CD4-positive, alpha-beta T cell (primary cell): ENCODE measurements at regions not wholly inside any gene's neighbourhood (a gene's known extent, or its start where the extent isn't known, plus 50 kb on each side); places are given as distances from the start of the nearest gene placed in this dataset.

ENCODE experiments used
- ATAC-seq: fragments of 200-7000 bp; cut with Tn5 transposase; one replicate; pipeline ENCODE4 v1.10.0; 2022; ENCODE audit warnings: mild to moderate bottlenecking; ENCODE audit not compliant: poor library complexity
- CTCF ChIA-PET: fragments of 350-600 bp; sonication (Branson Sonifier 250); formaldehyde crosslinking; loops from one replicate; lab custom pipeline; 2021; ENCODE audit warnings: antibody characterized with exemption, inconsistent platforms; lab: Charles Lee
- POLR2A ChIA-PET: fragments of 350-600 bp; sonication (Branson Sonifier 250); formaldehyde crosslinking; loops from one replicate; lab custom pipeline; 2021; ENCODE audit warnings: antibody characterized with exemption, inconsistent platforms; lab: Charles Lee
- DNase-seq, 14 experiments: peaks; one replicate each; pipeline ENCODE4 v3.0.0-alpha.2; 2013 to 2020; ENCODE audit warnings: mixed read lengths in 2 of 14
- H3K27ac ChIP-seq, 2 donors: one replicate each; pipeline versions ENCODE4 v1.5.1 to v1.7.0; 2013; ENCODE audit warnings: low read length in 2 of 2, low read depth in 1 of 2, mild to moderate bottlenecking in 1 of 2
- H3K27me3 ChIP-seq, 2 experiments: 1 replicate in 1 of 2; 2 replicates in 1 of 2; pipeline versions ENCODE4 v1.6.1 to v1.7.0; 2013; ENCODE audit warnings: low read length in 2 of 2, control low read depth in 1 of 2, mild to moderate bottlenecking in 1 of 2, moderate library complexity in 1 of 2; ENCODE audit not compliant: insufficient read depth in 2 of 2, control insufficient read depth in 1 of 2
- H3K36me3 ChIP-seq: one replicate; pipeline ENCODE4 v1.6.1; 2013; ENCODE audit warnings: low read length, control low read depth; ENCODE audit not compliant: insufficient read depth
- H3K4me1 ChIP-seq: one replicate; pipeline ENCODE4 v1.6.1; 2013; ENCODE audit warnings: low read length, control low read depth; ENCODE audit not compliant: insufficient read depth
- H3K4me3 ChIP-seq: one replicate; pipeline ENCODE4 v1.5.1; 2013; ENCODE audit warnings: mild to moderate bottlenecking, low read length, moderate library complexity
- H3K9me3 ChIP-seq, 2 experiments: 1 replicate in 1 of 2; 2 replicates in 1 of 2; pipeline versions ENCODE4 v1.6.1 to v1.7.0; 2013; ENCODE audit warnings: low read length in 2 of 2, mild to moderate bottlenecking in 2 of 2, control low read depth in 1 of 2, moderate library complexity in 1 of 2; ENCODE audit not compliant: control insufficient read depth in 1 of 2, insufficient read depth in 1 of 2
- H3K27ac Mint-ChIP-seq: one replicate; pipeline ENCODE4 v1.8.0; 2020; ENCODE audit warnings: mixed read lengths
- H3K27me3 Mint-ChIP-seq: one replicate; pipeline ENCODE4 v1.8.0; 2021; ENCODE audit warnings: mixed read lengths
- H3K36me3 Mint-ChIP-seq: one replicate; pipeline ENCODE4 v1.8.0; 2021; ENCODE audit warnings: low read depth, mixed read lengths
- H3K4me1 Mint-ChIP-seq: one replicate; pipeline ENCODE4 v1.8.0; 2021; ENCODE audit warnings: low read depth, mixed read lengths
- H3K4me3 Mint-ChIP-seq: one replicate; pipeline ENCODE4 v1.8.0; 2020; ENCODE audit warnings: mild to moderate bottlenecking, mixed read lengths
- H3K9me3 Mint-ChIP-seq: one replicate; pipeline ENCODE4 v1.8.0; 2020; ENCODE audit warnings: mixed read lengths
- intact Hi-C, 2 experiments: fragments of 100-400 bp; cut with DNase I in 1 of 2; cut with micrococcal nuclease in 1 of 2; formaldehyde crosslinking; loops; one replicate each; pipeline versions ENCODE4 v1.15.1 to v1.9.0; 2023 to 2025; cut with DNase I, micrococcal nuclease
- TF ChIP-seq, protein P1 (sequence below): fragments of 200-600 bp; IDR thresholded peaks from one replicate; pipeline ENCODE4 v1.8.0; 2022; ENCODE audit warnings: antibody characterized with exemption, mild to moderate bottlenecking

DNA sequence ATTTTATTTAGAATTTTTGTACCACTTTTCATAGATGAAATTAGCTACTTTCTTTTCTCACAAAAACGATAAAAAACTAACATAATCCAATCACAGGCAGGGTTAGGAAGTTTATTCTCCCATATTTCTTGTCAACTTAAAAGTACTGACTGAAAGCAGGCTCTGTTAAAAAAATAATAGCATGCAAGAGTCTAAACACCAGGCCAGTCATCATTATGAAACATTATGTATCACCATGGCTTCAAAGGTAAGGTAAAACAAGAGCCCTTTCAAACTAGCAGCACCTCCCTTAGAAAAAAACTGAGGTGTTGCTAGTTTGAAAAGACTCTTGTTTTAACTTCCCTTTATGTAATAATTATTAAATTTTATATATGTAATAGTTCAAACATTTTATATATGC lies 848.0 kb downstream of the RNF144A start:
- ATAC-seq = no peak
- TF ChIP-seq, protein P1, sequence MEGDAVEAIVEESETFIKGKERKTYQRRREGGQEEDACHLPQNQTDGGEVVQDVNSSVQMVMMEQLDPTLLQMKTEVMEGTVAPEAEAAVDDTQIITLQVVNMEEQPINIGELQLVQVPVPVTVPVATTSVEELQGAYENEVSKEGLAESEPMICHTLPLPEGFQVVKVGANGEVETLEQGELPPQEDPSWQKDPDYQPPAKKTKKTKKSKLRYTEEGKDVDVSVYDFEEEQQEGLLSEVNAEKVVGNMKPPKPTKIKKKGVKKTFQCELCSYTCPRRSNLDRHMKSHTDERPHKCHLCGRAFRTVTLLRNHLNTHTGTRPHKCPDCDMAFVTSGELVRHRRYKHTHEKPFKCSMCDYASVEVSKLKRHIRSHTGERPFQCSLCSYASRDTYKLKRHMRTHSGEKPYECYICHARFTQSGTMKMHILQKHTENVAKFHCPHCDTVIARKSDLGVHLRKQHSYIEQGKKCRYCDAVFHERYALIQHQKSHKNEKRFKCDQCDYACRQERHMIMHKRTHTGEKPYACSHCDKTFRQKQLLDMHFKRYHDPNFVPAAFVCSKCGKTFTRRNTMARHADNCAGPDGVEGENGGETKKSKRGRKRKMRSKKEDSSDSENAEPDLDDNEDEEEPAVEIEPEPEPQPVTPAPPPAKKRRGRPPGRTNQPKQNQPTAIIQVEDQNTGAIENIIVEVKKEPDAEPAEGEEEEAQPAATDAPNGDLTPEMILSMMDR = no peak
- CTCF ChIA-PET = interaction anchor here (1.0 kb wide), 1 partner anchor 538 kb away, joined by 3 read pairs; no protein-coding TSS in a partner anchor

DNA sequence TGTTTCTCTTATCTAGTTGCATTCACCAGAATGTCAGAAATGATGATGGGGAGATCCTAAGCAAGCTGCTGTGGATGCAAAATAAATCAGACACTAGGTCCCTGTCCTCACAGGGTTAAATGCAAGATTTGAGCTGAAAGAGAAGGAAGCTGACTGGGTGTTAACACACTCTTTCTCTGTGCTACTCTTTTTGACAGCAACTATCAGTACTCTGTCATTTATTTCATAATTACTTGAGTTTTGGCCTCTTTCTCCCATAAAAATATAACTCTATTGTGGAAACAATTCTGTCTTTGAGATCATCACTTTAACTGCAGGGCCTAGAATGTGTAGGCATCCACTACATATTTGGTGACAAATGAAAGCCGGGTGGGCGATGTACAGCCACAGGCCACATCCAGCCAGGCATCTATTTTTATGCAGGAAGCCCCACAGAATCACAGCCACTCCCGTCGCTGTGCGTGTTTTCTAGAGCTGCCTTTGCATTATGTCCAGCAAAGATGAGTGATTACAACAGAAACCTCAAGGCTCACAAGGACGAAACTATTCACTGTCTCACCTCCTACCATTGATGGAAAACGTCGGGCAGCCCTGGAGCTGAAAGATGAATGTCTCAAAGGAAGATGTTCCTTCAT lies 849.0 kb downstream of the RNF144A start:
- Mint-ChIP-seq H3K4me3 (no peak overlapping the region), H3K9me3 (peaks cover 9% of the 10 kb centered on the region), H3K27me3 (no peaks in the 10 kb centered on the region), H3K27ac (no peak overlapping the region), H3K4me1 (no peaks in the 10 kb centered on the region), H3K36me3 (peaks cover 4% of the 10 kb centered on the region)
- no peak for ATAC-seq
- H3K4me3 ChIP-seq = no peak overlapping the region
- peaks cover 7 to 21% of the 10 kb centered on the region in 2 experiments for H3K9me3 ChIP-seq
- DNase-seq = no peak
- H3K27ac ChIP-seq = no peak overlapping the region
- no peaks in the 10 kb centered on the region for H3K27me3 ChIP-seq
- intact Hi-C loops = no loop called here
- POLR2A ChIA-PET = no interaction called here
- TF ChIP-seq, protein P1 = no peak
- CTCF ChIA-PET = interaction anchor here (1.0 kb wide), 1 partner anchor 537 kb away, joined by 3 read pairs; no protein-coding TSS in a partner anchor
- no peaks in the 10 kb centered on the region for H3K4me1 ChIP-seq
- H3K36me3 ChIP-seq = no peaks in the 10 kb centered on the region

More for the DNA sequence above, 848.0 kb downstream of the RNF144A start:
- H3K27ac Mint-ChIP-seq = no peak overlapping the region
- POLR2A ChIA-PET = no interaction called here
- peaks cover 4% of the 10 kb centered on the region for H3K36me3 Mint-ChIP-seq
- no peak overlapping the region for H3K4me3 Mint-ChIP-seq
- H3K4me3 ChIP-seq = no peak overlapping the region
- no peak for DNase-seq
- H3K9me3 ChIP-seq = peaks cover 7 to 21% of the 10 kb centered on the region in 2 experiments
- H3K27ac ChIP-seq = no peak overlapping the region
- intact Hi-C loops = no loop called here
- H3K36me3 ChIP-seq = no peaks in the 10 kb centered on the region
- no peaks in the 10 kb centered on the region for H3K4me1 ChIP-seq
- no peaks in the 10 kb centered on the region for H3K4me1 Mint-ChIP-seq
- peaks cover 9% of the 10 kb centered on the region for H3K9me3 Mint-ChIP-seq
- no peaks in the 10 kb centered on the region for H3K27me3 Mint-ChIP-seq
- no peaks in the 10 kb centered on the region for H3K27me3 ChIP-seq

DNA sequence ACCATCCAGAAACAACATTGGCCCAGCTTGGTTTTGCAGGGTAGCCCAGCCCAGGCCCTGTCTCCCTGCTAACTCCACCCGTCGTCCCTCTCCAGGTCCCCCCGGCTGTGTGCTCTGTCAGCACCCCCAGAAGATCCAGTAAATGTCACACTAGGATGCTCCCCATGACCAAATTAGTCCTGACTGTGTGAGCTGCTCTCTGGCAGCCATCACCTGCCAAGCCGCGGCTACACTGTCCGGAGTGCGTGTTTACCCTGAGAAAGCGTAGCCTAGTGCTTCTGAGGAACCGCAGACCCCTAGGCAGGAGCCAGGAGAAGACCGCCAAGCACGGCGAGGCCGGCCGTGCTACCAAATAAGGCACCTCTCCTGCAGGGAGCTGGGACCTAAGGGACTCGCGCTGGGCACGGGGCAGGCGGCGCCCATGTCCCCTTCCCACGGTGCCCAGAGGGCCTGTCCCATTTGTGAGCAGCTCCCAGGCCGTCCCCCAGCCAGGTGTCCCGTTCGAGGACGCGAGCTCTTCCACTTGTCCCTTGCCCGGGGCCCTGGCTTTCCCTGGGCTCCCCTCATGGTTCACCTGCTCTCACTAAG lies 849.9 kb downstream of the RNF144A start:
- POLR2A ChIA-PET = no interaction called here
- Mint-ChIP-seq H3K4me3 (no peak overlapping the region), H3K36me3 (peaks cover 4% of the 10 kb centered on the region), H3K27ac (no peak overlapping the region), H3K27me3 (no peaks in the 10 kb centered on the region), H3K4me1 (no peaks in the 10 kb centered on the region), H3K9me3 (peaks cover 9% of the 10 kb centered on the region)
- H3K4me1 ChIP-seq = no peaks in the 10 kb centered on the region
- TF ChIP-seq, protein P1 = no peak
- intact Hi-C loops = no loop called here
- H3K4me3 ChIP-seq = no peak overlapping the region
- no peak overlapping the region for H3K27ac ChIP-seq
- H3K9me3 ChIP-seq = peaks cover 7 to 21% of the 10 kb centered on the region in 2 experiments
- CTCF ChIA-PET = no interaction called here
- H3K27me3 ChIP-seq = no peaks in the 10 kb centered on the region
- no peak for DNase-seq
- H3K36me3 ChIP-seq = no peaks in the 10 kb centered on the region
- no peak for ATAC-seq
